ENCODE measurements at regions not wholly inside any gene's neighbourhood (a gene's known extent, or its start where the extent isn't known, plus 50 kb on each side); places are given as distances from the start of the nearest gene placed in this dataset.

- TF ChIP-seq, protein P1, sequence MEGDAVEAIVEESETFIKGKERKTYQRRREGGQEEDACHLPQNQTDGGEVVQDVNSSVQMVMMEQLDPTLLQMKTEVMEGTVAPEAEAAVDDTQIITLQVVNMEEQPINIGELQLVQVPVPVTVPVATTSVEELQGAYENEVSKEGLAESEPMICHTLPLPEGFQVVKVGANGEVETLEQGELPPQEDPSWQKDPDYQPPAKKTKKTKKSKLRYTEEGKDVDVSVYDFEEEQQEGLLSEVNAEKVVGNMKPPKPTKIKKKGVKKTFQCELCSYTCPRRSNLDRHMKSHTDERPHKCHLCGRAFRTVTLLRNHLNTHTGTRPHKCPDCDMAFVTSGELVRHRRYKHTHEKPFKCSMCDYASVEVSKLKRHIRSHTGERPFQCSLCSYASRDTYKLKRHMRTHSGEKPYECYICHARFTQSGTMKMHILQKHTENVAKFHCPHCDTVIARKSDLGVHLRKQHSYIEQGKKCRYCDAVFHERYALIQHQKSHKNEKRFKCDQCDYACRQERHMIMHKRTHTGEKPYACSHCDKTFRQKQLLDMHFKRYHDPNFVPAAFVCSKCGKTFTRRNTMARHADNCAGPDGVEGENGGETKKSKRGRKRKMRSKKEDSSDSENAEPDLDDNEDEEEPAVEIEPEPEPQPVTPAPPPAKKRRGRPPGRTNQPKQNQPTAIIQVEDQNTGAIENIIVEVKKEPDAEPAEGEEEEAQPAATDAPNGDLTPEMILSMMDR (IDR thresholded peaks at IDR 0.05; ENCODE audit: control insufficient read depth, extremely low read depth, insufficient read depth): peak; percentile 36
- no peak for DNase-seq (ENCODE audit: low read depth)
- no peak overlapping the region for H3K4me3 ChIP-seq (ENCODE audit: low read depth, low read length)
These were observed 467.6 kb downstream of the DHX35 start for GRCh38 chr20:39429726-39430125.

- DNase-seq (ENCODE audit: low read depth): no peak
- TF ChIP-seq, protein P1 (IDR thresholded peaks at IDR 0.05; ENCODE audit: control insufficient read depth, extremely low read depth, insufficient read depth): no peak
- no peak overlapping the region for H3K4me3 ChIP-seq (ENCODE audit: low read depth, low read length)
These were observed 463.0 kb downstream of the DHX35 start for GRCh38 chr20:39424962-39425678.

GRCh38 chr20:39421571-39422105 is 459.5 kb downstream of the DHX35 start:
- DNase-seq (ENCODE audit: low read depth): no peak
- no peak overlapping the region for H3K4me3 ChIP-seq (ENCODE audit: low read depth, low read length)
- TF ChIP-seq, protein P1 (IDR thresholded peaks at IDR 0.05; ENCODE audit: control insufficient read depth, extremely low read depth, insufficient read depth): no peak

DNA sequence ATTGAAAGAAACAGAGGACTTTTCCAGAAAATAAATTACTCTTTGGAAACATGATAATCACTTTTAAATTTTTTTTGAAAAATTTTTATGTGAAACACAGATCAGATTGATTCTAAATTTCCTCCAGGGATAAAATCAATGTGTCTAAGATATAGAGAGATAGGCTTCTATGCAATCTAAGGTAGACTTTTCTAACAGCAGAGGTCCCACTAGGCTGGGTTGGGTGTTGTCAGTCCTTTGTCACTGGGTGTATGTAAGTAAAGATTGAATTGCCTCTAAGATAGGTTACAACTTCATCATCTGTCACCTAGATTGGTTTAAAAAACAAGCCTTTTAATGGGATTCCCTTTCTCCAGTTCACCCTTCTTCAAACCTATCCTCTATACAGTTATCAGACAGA is 449.9 kb downstream of the DHX35 start:
- DNase-seq (ENCODE audit: low read depth): no peak
- no peak overlapping the region for H3K4me3 ChIP-seq (ENCODE audit: low read depth, low read length)
- TF ChIP-seq, protein P1 (IDR thresholded peaks at IDR 0.05; ENCODE audit: control insufficient read depth, extremely low read depth, insufficient read depth): no peak

DNA sequence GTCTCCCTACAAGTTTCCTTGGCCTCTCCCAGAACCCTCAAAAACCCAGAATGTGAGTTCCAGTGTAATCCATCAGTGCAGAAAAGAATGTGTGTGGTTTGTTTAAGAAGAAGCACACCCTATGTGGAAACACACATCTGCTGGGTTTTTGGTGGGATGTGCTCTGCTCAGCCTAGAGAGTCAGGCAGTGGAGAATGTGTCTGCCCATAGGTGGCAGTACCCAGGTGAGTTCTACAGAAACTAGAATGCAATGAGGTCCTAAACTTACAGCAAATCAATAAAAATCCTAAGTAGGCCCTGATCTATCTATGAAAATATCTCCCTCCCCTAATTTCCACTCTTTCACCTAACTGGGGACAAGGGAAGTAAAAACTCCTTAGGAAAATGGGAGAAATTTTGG is 437.3 kb downstream of the DHX35 start:
- no peak for DNase-seq (ENCODE audit: low read depth)
- no peak overlapping the region for H3K4me3 ChIP-seq (ENCODE audit: low read depth, low read length)
- TF ChIP-seq, protein P1 (IDR thresholded peaks at IDR 0.05; ENCODE audit: control insufficient read depth, extremely low read depth, insufficient read depth): no peak

DNA sequence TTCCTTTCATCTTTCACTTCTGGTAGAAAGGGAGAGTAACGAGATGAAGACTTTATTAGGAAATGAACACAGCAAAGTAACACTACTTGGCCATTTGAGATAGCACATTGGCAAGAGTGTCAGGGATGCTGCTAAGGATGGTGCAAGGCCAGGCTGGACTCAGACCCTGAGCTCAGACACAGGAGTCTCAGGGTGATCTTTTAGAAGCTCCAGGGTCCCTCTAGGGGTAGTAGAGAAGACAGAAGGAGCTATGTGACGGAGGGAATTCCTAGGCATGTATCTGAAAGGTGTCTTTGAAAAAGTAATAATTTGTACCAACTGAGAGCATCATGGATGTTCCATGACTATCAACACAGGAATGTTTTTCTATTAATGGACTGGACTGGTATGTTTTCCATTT is 436.5 kb downstream of the DHX35 start:
- no peak overlapping the region for H3K4me3 ChIP-seq (ENCODE audit: low read depth, low read length)
- TF ChIP-seq, protein P1 (IDR thresholded peaks at IDR 0.05; ENCODE audit: control insufficient read depth, extremely low read depth, insufficient read depth): no peak
- DNase-seq (ENCODE audit: low read depth): no peak

DNA sequence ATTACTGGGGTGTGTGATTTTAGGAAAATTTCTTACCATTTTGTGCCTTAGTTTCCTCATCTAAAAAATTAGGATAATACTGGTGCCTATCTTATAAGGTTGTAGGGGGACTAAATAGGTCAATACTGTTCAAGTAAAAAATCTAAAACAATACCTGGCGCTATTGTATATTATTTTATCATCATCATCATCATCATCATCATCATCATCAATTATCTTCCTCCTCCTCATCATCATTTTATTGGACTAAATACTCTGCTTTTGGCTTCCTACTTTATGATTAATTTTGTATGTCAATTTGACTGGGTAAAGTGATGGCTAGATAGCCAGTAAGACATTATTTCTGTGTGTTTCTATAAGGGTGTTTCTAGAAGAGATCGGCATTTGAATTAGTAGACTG is 435.5 kb downstream of the DHX35 start:
- no peak for DNase-seq (ENCODE audit: low read depth)
- TF ChIP-seq, protein P1 (IDR thresholded peaks at IDR 0.05; ENCODE audit: control insufficient read depth, extremely low read depth, insufficient read depth): no peak
- H3K4me3 ChIP-seq (ENCODE audit: low read depth, low read length): no peak overlapping the region
